Uterus (tissue), 2 donors: ENCODE measurements at regions not wholly inside any gene's neighbourhood (a gene's known extent, or its start where the extent isn't known, plus 50 kb on each side); places are given as distances from the start of the nearest gene placed in this dataset.

ENCODE experiments used
- CTCF ChIP-seq, 4 experiments: fragments of 200-600 bp in 2 of 4; fragments of 450-650 bp in 2 of 4; sonication (generic) in 2 of 4; IDR thresholded peaks; one replicate each; pipeline ENCODE4 v1.5.1; 2016 to 2019; ENCODE audit warnings: antibody characterized with exemption in 4 of 4, mild to moderate bottlenecking in 2 of 4, moderate library complexity in 1 of 4
- POLR2A ChIP-seq, 2 donors: fragments of 450-650 bp; IDR thresholded peaks; one replicate each; pipeline ENCODE4 v1.6.1; 2016; ENCODE audit warnings: antibody characterized with exemption in 2 of 2, mild to moderate bottlenecking in 1 of 2, moderate library complexity in 1 of 2

GRCh38 chr18:77557046-77557587 is 307.5 kb downstream of the GALR1 start:
- TF ChIP-seq CTCF (IDR thresholded peaks at IDR 0.05): no peak
- no peak for TF ChIP-seq POLR2A (IDR thresholded peaks at IDR 0.05)
